ENCODE measurements at regions not wholly inside any gene's neighbourhood (a gene's known extent, or its start where the extent isn't known, plus 50 kb on each side); places are given as distances from the start of the nearest gene placed in this dataset.

- DNase-seq (ENCODE audit: low read depth) = no peak
Measured at GRCh38 chr2:12498286-12498685, 218.4 kb upstream of the TRIB2 start.

GRCh38 chr2:12498704-12499103, 218.0 kb upstream of the TRIB2 start:
- no peak for DNase-seq (ENCODE audit: low read depth)

DNA sequence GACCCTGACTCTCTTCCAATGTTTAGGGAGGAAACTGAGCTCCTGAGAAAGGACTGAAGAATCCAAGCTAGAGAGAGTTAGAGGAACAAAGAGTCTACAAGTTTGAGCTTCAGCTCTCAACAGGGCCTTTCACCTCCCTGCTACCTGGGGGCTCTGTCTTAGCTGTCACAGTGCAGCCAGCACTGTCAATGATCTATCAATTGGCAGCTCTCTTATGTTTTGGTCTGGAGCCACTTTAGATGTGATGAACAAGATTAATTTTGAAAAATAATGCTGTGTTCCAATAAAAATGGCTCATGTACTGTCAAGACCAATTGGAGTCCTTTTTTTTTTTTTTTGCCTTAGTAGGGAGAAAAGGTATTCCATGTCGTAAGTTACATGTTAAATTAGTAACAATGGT, 215.8 kb upstream of the TRIB2 start:
- DNase-seq (ENCODE audit: low read depth) = no peak

DNA sequence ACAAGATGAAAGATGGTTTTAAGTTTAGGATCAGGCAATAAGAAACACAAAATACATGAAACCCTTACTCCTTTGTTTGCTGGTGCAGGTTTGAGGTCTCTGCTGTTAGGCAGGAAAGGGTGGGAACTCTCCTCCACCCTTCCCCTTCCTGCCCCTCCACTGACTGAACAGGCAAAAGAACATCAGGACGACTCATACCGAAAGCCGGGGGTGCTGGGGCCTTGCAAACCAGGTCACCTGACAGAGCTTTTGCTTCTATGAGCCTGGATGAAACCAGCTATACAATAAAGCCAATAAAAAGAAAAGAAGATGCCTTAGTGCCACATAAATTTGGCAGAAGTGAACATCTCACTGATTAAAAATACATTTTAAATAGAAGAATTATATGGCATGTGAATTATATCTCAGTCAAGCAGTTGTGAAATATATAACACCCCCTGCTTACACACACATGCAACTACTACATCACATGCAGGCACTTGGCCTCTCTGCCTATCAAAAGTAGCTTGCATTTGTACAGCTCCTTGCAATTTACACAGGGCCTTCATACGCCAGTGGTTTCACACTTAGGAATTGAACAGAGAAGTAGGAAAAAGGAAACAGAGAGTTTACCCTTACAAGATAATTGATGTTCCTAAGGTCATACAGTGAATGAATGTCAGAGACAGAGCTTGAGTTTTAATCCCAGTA, 215.1 kb upstream of the TRIB2 start:
- DNase-seq (ENCODE audit: low read depth) = peak; percentile 56

DNA sequence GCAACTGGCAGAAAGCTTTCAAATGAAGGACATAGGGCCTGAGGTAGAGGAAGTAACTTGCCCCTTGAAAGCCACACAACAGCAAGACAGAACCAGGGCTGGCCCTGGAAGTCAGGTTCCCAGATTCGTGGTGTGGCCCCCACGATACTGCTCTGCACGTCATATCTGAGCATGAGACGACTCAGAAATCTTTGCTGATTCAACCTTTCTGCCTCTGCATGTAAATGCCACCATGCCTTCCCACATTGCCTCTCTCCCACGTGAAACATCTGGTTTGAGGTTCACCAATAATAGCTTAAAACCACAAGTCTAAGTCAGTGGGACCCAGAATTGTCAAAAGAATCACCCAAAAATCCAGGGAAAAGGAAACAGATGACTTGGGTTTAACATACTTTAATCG, 214.0 kb upstream of the TRIB2 start:
- no peak for DNase-seq (ENCODE audit: low read depth)

DNA sequence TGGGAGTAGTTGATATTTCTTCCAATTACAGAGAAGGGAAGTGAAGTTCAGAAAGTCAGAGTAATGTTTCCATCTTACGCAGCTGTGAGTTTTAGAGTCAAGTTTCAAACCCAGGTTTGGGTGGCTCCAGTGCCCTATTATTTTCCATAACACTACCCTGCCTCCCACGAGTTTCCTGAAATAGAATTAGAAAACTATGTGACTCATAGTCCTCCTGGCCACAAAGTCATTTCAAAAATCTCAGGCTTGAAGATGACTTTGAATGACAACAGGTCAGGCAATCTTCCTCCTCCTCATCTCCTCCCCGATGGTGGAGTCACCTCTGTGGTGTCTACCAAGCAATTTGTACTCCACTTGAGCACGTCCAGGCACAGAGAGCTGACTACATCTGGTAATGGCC, 212.3 kb upstream of the TRIB2 start:
- no peak for DNase-seq (ENCODE audit: low read depth)

DNA sequence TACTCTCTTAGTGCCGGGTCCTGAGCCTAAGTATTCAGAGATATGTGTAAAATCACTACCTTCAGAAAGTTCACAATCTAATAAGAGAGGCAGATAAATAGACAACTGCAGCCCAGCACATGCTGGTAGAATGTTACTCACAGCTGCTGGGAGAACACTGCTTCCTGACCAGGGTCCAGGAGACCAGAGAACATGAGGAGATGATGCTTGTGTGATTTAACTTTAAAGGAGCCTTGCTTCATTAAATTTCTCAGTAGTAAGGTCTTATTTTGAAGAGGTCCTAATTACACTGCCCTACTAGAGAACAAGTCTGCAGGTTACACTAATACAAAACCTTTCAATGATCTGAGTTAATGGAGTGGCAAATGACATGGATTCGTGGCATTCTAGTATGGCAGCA, 209.9 kb upstream of the TRIB2 start:
- no peak for DNase-seq (ENCODE audit: low read depth)

DNA sequence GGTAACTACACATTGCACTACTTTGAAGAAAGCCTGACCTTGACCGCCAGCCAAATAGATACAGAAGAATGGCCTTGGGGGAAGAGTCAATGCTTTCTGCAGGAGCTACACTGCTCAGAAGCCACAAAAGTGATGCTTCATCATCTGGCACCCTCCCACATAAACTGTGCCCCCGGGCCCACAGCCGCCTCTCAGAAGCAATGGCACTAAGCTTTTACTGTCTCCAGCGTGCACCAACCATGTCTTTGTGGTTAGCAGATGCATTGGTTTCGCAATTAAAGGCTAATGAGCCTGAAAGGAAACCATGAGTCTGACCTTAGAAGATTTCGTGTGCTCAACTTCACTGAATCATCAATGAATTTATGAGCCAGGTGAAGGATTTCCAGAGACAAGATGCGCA, 209.4 kb upstream of the TRIB2 start:
- peak; percentile 53 for DNase-seq (ENCODE audit: low read depth)

GRCh38 chr2:12510070-12510469, 206.7 kb upstream of the TRIB2 start:
- no peak for DNase-seq (ENCODE audit: low read depth)

- no peak for DNase-seq (ENCODE audit: low read depth)
Measured at GRCh38 chr2:12513339-12513738, 203.4 kb upstream of the TRIB2 start.

DNA sequence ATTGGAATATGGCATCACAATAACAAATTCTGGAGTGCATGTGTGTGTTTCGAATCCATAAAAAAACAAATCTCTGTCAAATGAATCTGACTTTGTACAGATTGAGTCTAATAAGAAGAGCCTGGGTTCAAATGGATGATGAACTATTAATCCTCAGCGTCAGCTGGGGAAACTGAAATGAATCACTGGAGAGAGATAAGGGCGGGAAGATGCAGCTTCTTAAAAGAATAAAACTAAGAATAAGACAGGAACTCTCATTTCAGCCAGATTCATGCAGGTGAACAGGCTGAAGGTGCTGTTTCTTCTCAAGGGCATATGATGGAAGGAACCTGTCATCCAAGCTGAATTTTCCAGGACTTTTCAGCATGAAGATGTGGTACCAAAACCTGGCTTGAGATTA, 202.6 kb upstream of the TRIB2 start:
- no peak for DNase-seq (ENCODE audit: low read depth)

DNA sequence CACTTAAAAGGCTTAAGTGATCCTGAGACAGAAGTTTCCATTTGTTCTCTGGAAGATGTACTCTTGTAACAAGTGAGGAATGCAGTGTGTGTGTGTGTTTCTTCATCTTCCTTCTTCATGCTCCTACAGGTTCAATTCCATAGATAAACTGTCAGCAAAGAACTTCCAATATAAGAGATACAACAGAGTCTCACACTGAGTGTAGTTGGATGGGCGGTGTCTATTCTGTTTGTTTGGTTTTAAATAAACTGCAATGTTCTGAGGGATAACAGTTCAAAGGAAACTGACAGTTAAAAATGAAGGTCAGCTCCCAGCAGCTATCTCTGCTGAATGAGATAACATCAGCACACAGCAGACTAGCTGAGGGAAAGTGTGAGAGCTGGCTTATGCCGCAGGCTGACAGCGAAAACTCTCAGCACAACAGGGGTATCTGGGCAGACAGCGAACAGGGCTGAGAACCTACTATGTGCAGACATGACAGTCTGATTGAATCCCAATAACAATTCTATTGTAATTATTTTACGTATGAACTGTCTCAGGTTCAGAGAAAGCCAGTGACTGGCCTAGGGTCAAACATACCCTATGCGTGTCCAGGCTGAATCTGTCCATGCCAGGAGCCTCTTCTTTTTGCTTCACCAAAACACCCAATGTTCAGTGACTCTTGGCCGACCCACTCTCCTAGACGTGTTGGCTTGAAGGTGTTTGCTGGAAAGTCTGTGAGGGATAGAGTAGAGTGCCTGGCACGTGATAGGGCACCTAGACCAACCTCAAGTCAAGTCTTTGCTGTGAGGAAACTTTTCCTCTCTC, 201.9 kb upstream of the TRIB2 start:
- no peak for DNase-seq (ENCODE audit: low read depth)

DNA sequence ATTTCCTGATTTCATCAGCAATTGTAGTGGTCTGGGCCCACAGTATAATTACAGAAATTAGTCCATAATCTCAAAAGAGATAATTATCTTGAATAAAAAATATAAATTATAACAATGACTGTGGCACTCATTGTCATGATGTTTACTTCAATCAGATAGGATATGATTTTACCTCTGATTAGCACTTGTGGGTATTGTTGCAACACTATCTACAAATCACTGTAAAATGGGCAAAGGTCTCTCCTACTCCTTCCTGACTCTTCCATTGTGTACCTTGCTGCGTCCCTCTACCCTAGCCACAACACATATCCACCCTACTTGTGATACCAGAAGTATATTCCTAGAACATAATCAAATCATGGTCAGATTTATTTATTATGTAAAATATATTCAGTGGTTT, 200.9 kb upstream of the TRIB2 start:
- DNase-seq (ENCODE audit: low read depth) = no peak

DNA sequence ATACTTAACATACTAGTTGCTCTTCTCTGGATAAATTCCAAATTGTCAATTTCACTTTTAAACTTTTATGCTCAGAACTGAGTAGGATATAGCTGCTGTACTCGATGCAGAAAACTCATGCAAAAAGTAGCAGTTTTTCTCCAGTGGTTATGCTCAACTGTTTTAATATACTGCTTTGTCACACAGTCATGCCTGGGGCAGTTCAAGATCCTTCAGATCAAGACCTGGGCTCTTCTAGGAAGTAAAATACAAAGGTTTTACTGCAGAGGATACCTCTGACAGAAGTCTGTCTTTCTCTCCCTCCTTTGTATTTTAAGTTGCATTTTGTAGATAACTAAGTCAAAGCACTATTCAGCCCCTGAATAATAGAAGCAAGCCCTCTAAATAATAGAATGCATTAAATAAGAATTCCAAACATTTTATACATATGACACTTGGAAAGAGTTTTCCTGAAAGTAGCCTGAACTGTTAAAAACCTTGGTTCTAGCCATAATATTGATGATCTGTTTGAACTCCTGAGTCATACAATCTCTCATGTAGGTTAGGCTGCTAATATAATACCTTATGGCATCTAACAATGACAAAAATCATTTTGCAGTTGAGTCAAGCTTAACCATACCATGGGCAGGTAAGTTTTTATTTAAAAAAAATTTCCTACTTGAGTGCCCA, 183.3 kb upstream of the TRIB2 start:
- no peak for DNase-seq (ENCODE audit: low read depth)

- no peak for DNase-seq (ENCODE audit: low read depth)
Measured at GRCh38 chr2:12534646-12535263, 182.0 kb upstream of the TRIB2 start.

DNA sequence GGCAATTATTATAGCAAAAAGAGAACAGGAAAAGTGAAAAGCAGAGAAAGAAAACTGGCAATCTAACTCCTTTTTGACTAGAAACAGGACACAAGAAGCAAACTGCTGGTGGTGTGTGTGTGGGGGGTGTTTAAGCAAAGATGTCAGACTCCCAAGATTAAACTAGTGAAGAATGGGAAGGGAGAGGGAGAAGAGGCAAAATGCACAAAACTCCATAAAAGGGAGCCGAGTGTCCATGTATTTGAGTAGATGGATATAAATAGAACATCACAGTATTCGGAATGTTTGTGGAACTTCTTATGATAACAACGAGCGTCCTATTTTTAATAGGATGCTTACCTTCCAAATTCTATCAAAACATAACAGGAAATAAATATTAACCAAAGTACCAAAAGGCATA, 179.8 kb upstream of the TRIB2 start:
- DNase-seq (ENCODE audit: low read depth) = no peak

GRCh38 chr2:12538138-12538694, 178.5 kb upstream of the TRIB2 start:
- no peak for DNase-seq (ENCODE audit: low read depth)

GRCh38 chr2:12539336-12539735, 177.4 kb upstream of the TRIB2 start:
- no peak for DNase-seq (ENCODE audit: low read depth)

GRCh38 chr2:12539776-12540562, 176.8 kb upstream of the TRIB2 start:
- no peak for DNase-seq (ENCODE audit: low read depth)

GRCh38 chr2:12543076-12543977, 173.4 kb upstream of the TRIB2 start:
- no peak for DNase-seq (ENCODE audit: low read depth)

Data from stimulated activated CD8-positive, alpha-beta memory T cell treated with anti-CD3 and anti-CD28 coated beads, Interleukin-7, amount 100 ng/mL, for 24 hours (primary cell).